BLaER1 (cell line): ENCODE measurements at regions not wholly inside any gene's neighbourhood (a gene's known extent, or its start where the extent isn't known, plus 50 kb on each side); places are given as distances from the start of the nearest gene placed in this dataset.

Experiments used
- H3K27ac ChIP-seq: shearing (Covaris generic); formaldehyde crosslinking; 2 replicates; pipeline ENCODE4 v1.8.1; 2022
- H3K27me3 ChIP-seq: shearing (Covaris generic); formaldehyde crosslinking; 2 replicates; pipeline ENCODE4 v1.8.1; 2022
- H3K36me3 ChIP-seq: shearing (Covaris generic); formaldehyde crosslinking; 2 replicates; pipeline ENCODE4 v1.8.1; 2022
- H3K4me1 ChIP-seq: shearing (Covaris generic); formaldehyde crosslinking; 2 replicates; pipeline ENCODE4 v1.8.1; 2022
- H3K4me2 ChIP-seq: shearing (Covaris generic); formaldehyde crosslinking; 2 replicates; pipeline ENCODE4 v1.8.1; 2022
- H3K4me3 ChIP-seq: shearing (Covaris generic); formaldehyde crosslinking; 2 replicates; pipeline ENCODE4 v1.8.1; 2022
- H3K9ac ChIP-seq: shearing (Covaris generic); formaldehyde crosslinking; 2 replicates; pipeline ENCODE4 v1.8.1; 2022
- H3K9me3 ChIP-seq: shearing (Covaris generic); formaldehyde crosslinking; 2 replicates; pipeline ENCODE4 v1.8.1; 2022
- H4K20me1 ChIP-seq: shearing (Covaris generic); formaldehyde crosslinking; 2 replicates; pipeline ENCODE4 v1.8.1; 2022
- Cebpa-rat ChIP-seq: shearing (Covaris generic); IDR thresholded peaks from 2 replicates; pipeline ENCODE4 v1.8.1; 2022

GRCh38 chr14:44372231-44372630, 134.9 kb downstream of the FSCB start:
- Histone ChIP-seq H3K4me2 (no peak overlapping the region), H3K9me3 (peaks cover 30% of the 10 kb centered on the region), H3K36me3 (no peaks in the 10 kb centered on the region), H3K27ac (no peak overlapping the region), H3K27me3 (no peaks in the 10 kb centered on the region), H3K4me1 (no peaks in the 10 kb centered on the region), H3K9ac (no peak overlapping the region), H3K4me3 (no peak overlapping the region), H4K20me1 (no peaks in the 10 kb centered on the region)
- TF ChIP-seq Cebpa-rat, result no peak

GRCh38 chr14:44370727-44371126, 136.4 kb downstream of the FSCB start:
- Histone ChIP-seq H3K9ac (no peak overlapping the region), H4K20me1 (no peaks in the 10 kb centered on the region), H3K4me3 (no peak overlapping the region), H3K27ac (no peak overlapping the region), H3K27me3 (no peaks in the 10 kb centered on the region), H3K4me1 (no peaks in the 10 kb centered on the region), H3K36me3 (no peaks in the 10 kb centered on the region), H3K4me2 (no peak overlapping the region), H3K9me3 (peaks cover 15% of the 10 kb centered on the region)
- no peak for TF ChIP-seq Cebpa-rat

- Histone ChIP-seq H3K4me1 (no peaks in the 10 kb centered on the region), H3K9me3 (peaks cover 5% of the 10 kb centered on the region), H3K36me3 (no peaks in the 10 kb centered on the region), H3K4me2 (no peak overlapping the region), H3K27me3 (no peaks in the 10 kb centered on the region), H3K9ac (no peak overlapping the region), H3K27ac (no peak overlapping the region), H4K20me1 (no peaks in the 10 kb centered on the region), H3K4me3 (no peak overlapping the region)
- TF ChIP-seq Cebpa-rat, result no peak
These were observed 137.5 kb downstream of the FSCB start for GRCh38 chr14:44369401-44370123.

- no peaks in the 10 kb centered on the region for H3K36me3 ChIP-seq
- no peaks in the 10 kb centered on the region for H4K20me1 ChIP-seq
- no peaks in the 10 kb centered on the region for H3K27me3 ChIP-seq
- no peaks in the 10 kb centered on the region for H3K4me1 ChIP-seq
- H3K9ac ChIP-seq, result no peak overlapping the region
- no peak overlapping the region for H3K27ac ChIP-seq
- H3K4me3 ChIP-seq, result no peak overlapping the region
- H3K4me2 ChIP-seq, result no peak overlapping the region
- H3K9me3 ChIP-seq, result peaks cover 18% of the 10 kb centered on the region
- no peak for TF ChIP-seq Cebpa-rat
These were observed 146.0 kb downstream of the FSCB start for GRCh38 chr14:44361083-44361482.

- Histone ChIP-seq H3K9me3 (peaks cover 8% of the 10 kb centered on the region), H4K20me1 (no peaks in the 10 kb centered on the region), H3K27me3 (no peaks in the 10 kb centered on the region), H3K27ac (no peak overlapping the region), H3K4me1 (no peaks in the 10 kb centered on the region), H3K4me2 (no peak overlapping the region), H3K4me3 (no peak overlapping the region), H3K9ac (no peak overlapping the region), H3K36me3 (no peaks in the 10 kb centered on the region)
- TF ChIP-seq Cebpa-rat, result no peak
These were observed 153.3 kb downstream of the FSCB start for GRCh38 chr14:44353805-44354204.

- no peak for TF ChIP-seq Cebpa-rat
- Histone ChIP-seq H3K27me3 (no peaks in the 10 kb centered on the region), H4K20me1 (no peaks in the 10 kb centered on the region), H3K4me3 (no peak overlapping the region), H3K9me3 (peaks cover 20% of the 10 kb centered on the region), H3K27ac (no peak overlapping the region), H3K4me2 (no peak overlapping the region), H3K9ac (no peak overlapping the region), H3K36me3 (no peaks in the 10 kb centered on the region), H3K4me1 (no peaks in the 10 kb centered on the region)
These were observed 154.9 kb downstream of the FSCB start for GRCh38 chr14:44352201-44352600.

- TF ChIP-seq Cebpa-rat, result no peak
- Histone ChIP-seq H3K9ac (no peak overlapping the region), H3K27me3 (no peaks in the 10 kb centered on the region), H3K27ac (no peak overlapping the region), H3K36me3 (no peaks in the 10 kb centered on the region), H4K20me1 (no peaks in the 10 kb centered on the region), H3K4me3 (no peak overlapping the region), H3K4me2 (no peak overlapping the region), H3K4me1 (no peaks in the 10 kb centered on the region), H3K9me3 (peaks cover 21% of the 10 kb centered on the region)
These were observed 159.8 kb downstream of the FSCB start for GRCh38 chr14:44347316-44347715.

- Histone ChIP-seq H3K4me3 (no peak overlapping the region), H3K27me3 (no peaks in the 10 kb centered on the region), H3K36me3 (no peaks in the 10 kb centered on the region), H3K4me1 (no peaks in the 10 kb centered on the region), H3K4me2 (no peak overlapping the region), H4K20me1 (no peaks in the 10 kb centered on the region), H3K9ac (no peak overlapping the region), H3K9me3 (no peaks in the 10 kb centered on the region), H3K27ac (no peak overlapping the region)
- no peak for TF ChIP-seq Cebpa-rat
These were observed 166.0 kb downstream of the FSCB start for GRCh38 chr14:44341116-44341515.

GRCh38 chr14:44339862-44340261, 167.2 kb downstream of the FSCB start:
- Histone ChIP-seq H3K27me3 (no peaks in the 10 kb centered on the region), H3K27ac (no peak overlapping the region), H3K9ac (no peak overlapping the region), H3K4me1 (no peaks in the 10 kb centered on the region), H3K9me3 (no peaks in the 10 kb centered on the region), H3K4me3 (no peak overlapping the region), H4K20me1 (no peaks in the 10 kb centered on the region), H3K4me2 (no peak overlapping the region), H3K36me3 (no peaks in the 10 kb centered on the region)
- no peak for TF ChIP-seq Cebpa-rat

- Histone ChIP-seq H4K20me1 (no peaks in the 10 kb centered on the region), H3K4me1 (no peaks in the 10 kb centered on the region), H3K27me3 (no peaks in the 10 kb centered on the region), H3K9me3 (no peaks in the 10 kb centered on the region), H3K27ac (no peak overlapping the region), H3K36me3 (no peaks in the 10 kb centered on the region), H3K4me2 (no peak overlapping the region), H3K4me3 (no peak overlapping the region), H3K9ac (no peak overlapping the region)
- TF ChIP-seq Cebpa-rat, result no peak
These were observed 167.9 kb downstream of the FSCB start for GRCh38 chr14:44339231-44339630.

GRCh38 chr14:44317441-44317746, 189.7 kb downstream of the FSCB start:
- Histone ChIP-seq H3K9me3 (no peaks in the 10 kb centered on the region), H3K36me3 (no peaks in the 10 kb centered on the region), H3K9ac (no peak overlapping the region), H3K4me3 (no peak overlapping the region), H3K27me3 (no peaks in the 10 kb centered on the region; the same call in 1 of the 2 replicates), H3K4me1 (no peaks in the 10 kb centered on the region), H3K4me2 (no peak overlapping the region), H3K27ac (no peak overlapping the region), H4K20me1 (no peaks in the 10 kb centered on the region)
- no peak for TF ChIP-seq Cebpa-rat
